Fibroblast of lung (primary cell): ENCODE measurements at regions not wholly inside any gene's neighbourhood (a gene's known extent, or its start where the extent isn't known, plus 50 kb on each side); places are given as distances from the start of the nearest gene placed in this dataset.
"Not testable (repeated sequence)": the region's sequence is repeated elsewhere in the genome, so short reads cannot be mapped to it uniquely, and the experiment has no call there.

Experiments used
- DNase-seq, 2 donors: peaks; one replicate each; pipeline versions ENCODE4 v3.0.0 to v3.0.0-alpha.2; 2010; ENCODE audit warnings: low read depth in 2 of 2
- H2AFZ ChIP-seq: 2 replicates; pipeline ENCODE4 v1.5.1; 2012; ENCODE audit warnings: low read length, control low read depth, inconsistent platforms
- H3K27ac ChIP-seq: 2 replicates; pipeline ENCODE4 v1.5.1; 2011; ENCODE audit warnings: low read length, control low read depth; ENCODE audit not compliant: insufficient read depth
- H3K27me3 ChIP-seq: 2 replicates; pipeline ENCODE4 v1.5.1; 2011; ENCODE audit warnings: mild to moderate bottlenecking, low read length; ENCODE audit not compliant: control insufficient read depth, insufficient read depth
- H3K36me3 ChIP-seq: 2 replicates; pipeline ENCODE4 v1.5.1; 2011; ENCODE audit warnings: low read length; ENCODE audit not compliant: control insufficient read depth, insufficient read depth
- H3K4me1 ChIP-seq: 2 replicates; pipeline ENCODE4 v1.5.1; 2011; ENCODE audit warnings: low read length; ENCODE audit not compliant: control insufficient read depth, insufficient read depth; ENCODE audit errors: extremely low read depth
- H3K4me2 ChIP-seq: 2 replicates; pipeline ENCODE4 v1.5.1; 2011; ENCODE audit warnings: low read length, control low read depth; ENCODE audit not compliant: insufficient read depth; ENCODE audit errors: extremely low read depth
- H3K4me3 ChIP-seq, 4 experiments: fragments of 200-600 bp in 1 of 4; sonication (generic) in 1 of 4; replicated peaks in 1 of 4; 2 replicates each; pipeline ENCODE4 v1.5.1; 2011 to 2016; ENCODE audit warnings: low read length in 4 of 4, low read depth in 3 of 4, mild to moderate bottlenecking in 3 of 4, control low read depth in 2 of 4, inconsistent platforms in 1 of 4, mixed read lengths in 1 of 4; ENCODE audit not compliant: insufficient read depth in 1 of 4; ENCODE audit errors: control extremely low read depth in 1 of 4
- H3K79me2 ChIP-seq: 2 replicates; pipeline ENCODE4 v1.5.1; 2012; ENCODE audit warnings: mild to moderate bottlenecking, low read length, inconsistent platforms; ENCODE audit not compliant: control insufficient read depth, insufficient read depth
- H3K9ac ChIP-seq: 2 replicates; pipeline ENCODE4 v1.5.1; 2011; ENCODE audit warnings: mild to moderate bottlenecking, low read length, control low read depth; ENCODE audit not compliant: insufficient read depth
- H3K9me3 ChIP-seq: 2 replicates; pipeline ENCODE4 v1.5.1; 2012; ENCODE audit warnings: low read depth, low read length; ENCODE audit not compliant: control insufficient read depth, insufficient read depth
- H4K20me1 ChIP-seq: 2 replicates; pipeline ENCODE4 v1.5.1; 2011; ENCODE audit warnings: low read length; ENCODE audit not compliant: control insufficient read depth, insufficient read depth; ENCODE audit errors: extremely low read depth
- CTCF ChIP-seq, 2 donors: IDR thresholded peaks in 1 of 2; conservative IDR thresholded peaks in 1 of 2; 1 replicate in 1 of 2; 2 replicates in 1 of 2; pipeline ENCODE4 v1.5.1; 2011 to 2012; ENCODE audit warnings: low read length in 2 of 2, control low read depth in 1 of 2, inconsistent platforms in 1 of 2, low read depth in 1 of 2, mild to moderate bottlenecking in 1 of 2
- EZH2 ChIP-seq: IDR thresholded peaks from 2 replicates; pipeline ENCODE4 v1.5.1; 2012; ENCODE audit warnings: low read length, control low read depth, mild to moderate bottlenecking; ENCODE audit errors: missing control alignments

GRCh38 chr12:131408484-131408883, 302.4 kb upstream of the SFSWAP start:
- Histone ChIP-seq H3K4me3 (no peak overlapping the region), H3K4me2 (no peak overlapping the region), H3K9ac (no peak overlapping the region), H4K20me1 (no peaks in the 10 kb centered on the region), H3K27ac (no peak overlapping the region), H3K27me3 (no peaks in the 10 kb centered on the region), H3K4me1 (no peaks in the 10 kb centered on the region), H3K9me3 (no peaks in the 10 kb centered on the region), H3K79me2 (no peaks in the 10 kb centered on the region), H2AFZ (no peak overlapping the region), H3K36me3 (no peaks in the 10 kb centered on the region)
- no peak for DNase-seq
- TF ChIP-seq EZH2, result no peak
- TF ChIP-seq CTCF (conservative IDR thresholded peaks at IDR 0.05 in 1 of 2, IDR thresholded peaks at IDR 0.05 in 1 of 2; ENCODE audit: low read depth in 1 of 2, low read length in 2 of 2), result no peak

- Histone ChIP-seq H3K36me3 (no peaks in the 10 kb centered on the region), H3K9ac (no peak overlapping the region), H4K20me1 (no peaks in the 10 kb centered on the region)
Observed at GRCh38 chr12:131409211-131409610, 301.7 kb upstream of the SFSWAP start.

GRCh38 chr12:131411827-131412226, 299.1 kb upstream of the SFSWAP start:
- H3K27ac ChIP-seq, H3K4me2 ChIP-seq, H3K9ac ChIP-seq, H3K79me2 ChIP-seq, H3K4me1 ChIP-seq, DNase-seq, H2AFZ ChIP-seq, H4K20me1 ChIP-seq, H3K27me3 ChIP-seq, H3K9me3 ChIP-seq, H3K4me3 ChIP-seq, H3K36me3 ChIP-seq: not testable (repeated sequence)

More at GRCh38 chr12:131409211-131409610, 301.7 kb upstream of the SFSWAP start:
- Histone ChIP-seq H3K27ac (no peak overlapping the region), H3K27me3 (no peaks in the 10 kb centered on the region), H3K4me1 (no peaks in the 10 kb centered on the region), H3K9me3 (no peaks in the 10 kb centered on the region), H3K79me2 (no peaks in the 10 kb centered on the region), H3K4me3 (no peak overlapping the region), H2AFZ (no peak overlapping the region), H3K4me2 (no peak overlapping the region)
- TF ChIP-seq EZH2 (no peak), CTCF (conservative IDR thresholded peaks at IDR 0.05 in 1 of 2, IDR thresholded peaks at IDR 0.05 in 1 of 2; ENCODE audit: low read depth in 1 of 2, low read length in 2 of 2) (no peak)
- no peak for DNase-seq
